ENCODE measurements at regions not wholly inside any gene's neighbourhood (a gene's known extent, or its start where the extent isn't known, plus 50 kb on each side); places are given as distances from the start of the nearest gene placed in this dataset.

DNA sequence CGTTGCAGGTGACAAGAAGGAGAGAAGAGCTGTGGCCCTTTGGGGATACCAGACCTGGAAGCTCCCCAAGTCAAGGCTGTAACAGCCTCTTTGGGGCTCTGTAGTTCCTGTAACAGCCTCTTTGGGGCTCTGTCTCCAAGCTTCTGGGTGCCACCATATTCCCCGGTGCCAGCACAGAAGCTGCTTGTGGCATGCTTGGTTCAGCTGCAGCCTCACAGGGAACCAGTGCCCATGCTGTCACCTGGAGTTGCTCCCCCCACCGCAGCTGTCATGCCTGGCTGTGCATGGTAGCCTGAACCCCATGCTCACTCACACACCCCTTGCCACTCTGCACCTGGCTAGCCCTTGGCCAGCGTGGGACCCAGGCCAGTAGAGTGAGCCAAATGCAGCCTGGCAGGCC, 109.1 kb downstream of the ELAPOR2 start:
- intact Hi-C loops (cut with micrococcal nuclease; ENCODE audit: unreplicated experiment): no loop called here
- H3K4me3 Mint-ChIP-seq (ENCODE audit: low read depth, unreplicated experiment): no peak overlapping the region
- no peaks in the 10 kb centered on the region for H3K36me3 Mint-ChIP-seq (ENCODE audit: insufficient read depth, unreplicated experiment)
- no peak for DNase-seq
- CTCF ChIA-PET: no interaction called here
- no TSS peak for BruUV-seq (replicated peaks)
- H3K4me1 Mint-ChIP-seq (ENCODE audit: low read depth, unreplicated experiment): no peaks in the 10 kb centered on the region
- no peak overlapping the region for H3K27ac Mint-ChIP-seq (ENCODE audit: unreplicated experiment)
- no peaks in the 10 kb centered on the region for H3K27me3 Mint-ChIP-seq (ENCODE audit: unreplicated experiment)
- no peaks in the 10 kb centered on the region for H3K9me3 Mint-ChIP-seq (ENCODE audit: low read depth, unreplicated experiment)
- TF ChIP-seq, protein P1, sequence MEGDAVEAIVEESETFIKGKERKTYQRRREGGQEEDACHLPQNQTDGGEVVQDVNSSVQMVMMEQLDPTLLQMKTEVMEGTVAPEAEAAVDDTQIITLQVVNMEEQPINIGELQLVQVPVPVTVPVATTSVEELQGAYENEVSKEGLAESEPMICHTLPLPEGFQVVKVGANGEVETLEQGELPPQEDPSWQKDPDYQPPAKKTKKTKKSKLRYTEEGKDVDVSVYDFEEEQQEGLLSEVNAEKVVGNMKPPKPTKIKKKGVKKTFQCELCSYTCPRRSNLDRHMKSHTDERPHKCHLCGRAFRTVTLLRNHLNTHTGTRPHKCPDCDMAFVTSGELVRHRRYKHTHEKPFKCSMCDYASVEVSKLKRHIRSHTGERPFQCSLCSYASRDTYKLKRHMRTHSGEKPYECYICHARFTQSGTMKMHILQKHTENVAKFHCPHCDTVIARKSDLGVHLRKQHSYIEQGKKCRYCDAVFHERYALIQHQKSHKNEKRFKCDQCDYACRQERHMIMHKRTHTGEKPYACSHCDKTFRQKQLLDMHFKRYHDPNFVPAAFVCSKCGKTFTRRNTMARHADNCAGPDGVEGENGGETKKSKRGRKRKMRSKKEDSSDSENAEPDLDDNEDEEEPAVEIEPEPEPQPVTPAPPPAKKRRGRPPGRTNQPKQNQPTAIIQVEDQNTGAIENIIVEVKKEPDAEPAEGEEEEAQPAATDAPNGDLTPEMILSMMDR (IDR thresholded peaks at IDR 0.05; ENCODE audit: unreplicated experiment): no peak

DNA sequence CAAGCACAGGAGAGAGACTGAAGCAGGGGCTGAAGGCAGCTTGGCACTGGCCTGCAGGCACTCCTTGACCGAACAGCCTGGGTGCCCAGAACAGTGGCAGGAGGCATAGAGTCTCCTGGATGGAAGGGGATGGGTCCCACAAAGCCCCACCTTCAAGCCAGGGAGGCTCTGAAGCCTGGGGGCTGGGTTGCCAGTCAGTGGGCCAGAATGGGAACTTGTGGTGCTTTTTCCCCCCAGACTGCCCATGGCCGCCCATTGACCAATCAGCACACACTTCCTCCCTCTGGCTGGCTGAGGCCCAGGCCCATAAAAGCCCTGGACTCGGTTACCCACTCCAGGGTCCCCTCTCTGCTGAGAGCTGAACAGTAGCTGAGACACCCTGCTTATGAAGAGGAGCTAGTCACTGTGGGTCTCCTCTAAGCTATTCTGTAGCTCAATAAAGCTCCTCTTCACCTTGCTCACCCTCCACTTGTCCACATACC, 109.6 kb downstream of the ELAPOR2 start:
- Mint-ChIP-seq H3K4me3 (ENCODE audit: low read depth, unreplicated experiment) (no peak overlapping the region), H3K9me3 (ENCODE audit: low read depth, unreplicated experiment) (no peaks in the 10 kb centered on the region), H3K27ac (ENCODE audit: unreplicated experiment) (no peak overlapping the region), H3K27me3 (ENCODE audit: unreplicated experiment) (no peaks in the 10 kb centered on the region), H3K4me1 (ENCODE audit: low read depth, unreplicated experiment) (no peaks in the 10 kb centered on the region), H3K36me3 (ENCODE audit: insufficient read depth, unreplicated experiment) (no peaks in the 10 kb centered on the region)
- TF ChIP-seq, protein P1 (IDR thresholded peaks at IDR 0.05; ENCODE audit: unreplicated experiment): no peak
- CTCF ChIA-PET: no interaction called here
- DNase-seq: no peak
- intact Hi-C loops (cut with micrococcal nuclease; ENCODE audit: unreplicated experiment): no loop called here
- BruUV-seq (replicated peaks): no TSS peak

DNA sequence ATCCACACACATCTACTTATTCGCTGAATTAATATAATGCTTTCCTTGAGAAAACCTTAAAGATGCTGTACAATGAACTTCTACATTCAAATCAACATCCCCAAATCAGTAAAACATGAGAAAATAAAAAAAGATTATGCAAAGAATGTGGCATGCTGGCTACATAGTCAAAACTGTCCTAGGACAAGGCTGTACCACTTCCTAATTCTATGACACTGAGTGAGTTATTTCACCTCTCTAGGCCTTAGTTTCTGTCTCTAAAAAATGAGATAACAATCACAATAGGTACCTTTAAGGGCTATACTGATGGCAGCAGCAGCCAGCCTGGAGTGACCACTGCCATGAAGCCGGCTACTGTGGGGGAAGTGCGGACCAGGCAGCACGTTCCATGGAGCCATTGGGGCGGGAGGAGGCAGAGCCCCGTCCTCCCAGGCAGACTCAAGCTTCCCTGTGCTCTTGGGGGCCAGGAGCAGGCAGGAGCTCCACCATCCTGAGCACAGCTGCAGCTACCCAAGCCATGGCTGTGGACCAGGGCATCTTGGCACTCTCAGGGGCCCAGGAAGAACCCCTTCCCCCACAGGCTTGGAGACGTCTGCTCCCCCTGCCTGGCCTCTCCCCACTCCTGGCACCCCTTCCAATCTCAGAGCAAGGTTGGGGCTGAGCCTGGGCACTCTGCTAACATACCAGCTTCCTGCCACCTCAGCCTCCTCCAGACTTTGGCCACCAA, 110.2 kb downstream of the ELAPOR2 start:
- intact Hi-C loops (cut with micrococcal nuclease; ENCODE audit: unreplicated experiment): no loop called here
- CTCF ChIA-PET: no interaction called here
- Mint-ChIP-seq H3K36me3 (ENCODE audit: insufficient read depth, unreplicated experiment) (no peaks in the 10 kb centered on the region), H3K9me3 (ENCODE audit: low read depth, unreplicated experiment) (no peaks in the 10 kb centered on the region), H3K27me3 (ENCODE audit: unreplicated experiment) (no peaks in the 10 kb centered on the region), H3K4me3 (ENCODE audit: low read depth, unreplicated experiment) (no peak overlapping the region), H3K4me1 (ENCODE audit: low read depth, unreplicated experiment) (no peaks in the 10 kb centered on the region), H3K27ac (ENCODE audit: unreplicated experiment) (no peak overlapping the region)
- BruUV-seq (replicated peaks): no TSS peak
- TF ChIP-seq, protein P1 (IDR thresholded peaks at IDR 0.05; ENCODE audit: unreplicated experiment): no peak
- no peak for DNase-seq

DNA sequence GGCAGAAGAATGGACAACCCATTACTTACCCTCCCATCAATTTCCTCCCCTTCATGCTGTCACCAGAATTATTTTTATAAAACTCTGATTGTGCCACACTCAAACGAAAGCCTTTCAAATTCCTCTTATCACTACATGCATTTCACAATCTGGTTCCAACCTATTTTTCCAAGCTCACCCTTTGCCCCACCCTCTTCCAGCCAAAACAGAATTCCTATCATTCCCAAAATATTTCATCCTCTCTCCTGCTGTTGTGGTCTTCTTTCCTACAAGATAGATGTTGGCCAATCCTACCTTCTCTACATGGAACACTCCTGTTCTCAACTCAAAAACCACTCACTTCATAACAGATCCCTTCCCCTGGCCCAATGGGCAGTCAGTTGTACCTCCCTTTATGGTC, 111.5 kb downstream of the ELAPOR2 start:
- BruUV-seq (replicated peaks): no TSS peak
- Mint-ChIP-seq H3K4me1 (ENCODE audit: low read depth, unreplicated experiment) (no peaks in the 10 kb centered on the region), H3K4me3 (ENCODE audit: low read depth, unreplicated experiment) (no peak overlapping the region), H3K36me3 (ENCODE audit: insufficient read depth, unreplicated experiment) (no peaks in the 10 kb centered on the region), H3K9me3 (ENCODE audit: low read depth, unreplicated experiment) (no peaks in the 10 kb centered on the region), H3K27me3 (ENCODE audit: unreplicated experiment) (no peaks in the 10 kb centered on the region), H3K27ac (ENCODE audit: unreplicated experiment) (no peak overlapping the region)
- no peak for DNase-seq
- TF ChIP-seq, protein P1 (IDR thresholded peaks at IDR 0.05; ENCODE audit: unreplicated experiment): no peak
- intact Hi-C loops (cut with micrococcal nuclease; ENCODE audit: unreplicated experiment): no loop called here
- CTCF ChIA-PET: no interaction called here

All from Calu3 (cell line).